Fibroblast of villous mesenchyme (primary cell): ENCODE measurements at regions not wholly inside any gene's neighbourhood (a gene's known extent, or its start where the extent isn't known, plus 50 kb on each side); places are given as distances from the start of the nearest gene placed in this dataset.

Experiments used
- DNase-seq: peaks from one replicate; pipeline ENCODE4 v3.0.0-alpha.2; 2010; ENCODE audit warnings: low read depth
- H3K4me3 ChIP-seq: 2 replicates; pipeline ENCODE4 v1.5.1; 2011; ENCODE audit warnings: low read depth, mild to moderate bottlenecking, low read length
- TF ChIP-seq, protein P1 (sequence below): IDR thresholded peaks from 2 replicates; pipeline ENCODE4 v1.5.1; 2012; ENCODE audit warnings: low read depth, mild to moderate bottlenecking, low read length; ENCODE audit not compliant: insufficient read depth

DNA sequence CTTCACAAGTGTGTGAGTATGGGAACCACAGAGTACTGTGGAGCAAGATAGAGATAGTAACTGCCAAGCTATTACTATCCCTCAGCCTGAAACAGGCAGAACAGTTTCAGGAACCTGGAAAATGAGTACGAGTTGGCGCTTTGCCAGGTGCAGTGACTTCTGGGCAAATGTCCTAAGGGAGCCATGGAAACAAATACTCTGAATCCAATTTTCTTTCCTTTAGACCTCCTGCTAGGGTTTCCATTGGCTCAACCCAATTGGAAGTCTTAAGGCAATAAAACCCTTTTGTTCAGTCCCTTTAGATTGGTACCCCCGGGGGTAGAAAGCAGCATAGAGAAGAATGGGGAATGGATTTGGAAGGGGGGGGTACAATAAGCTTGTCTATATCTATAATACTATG is 205.0 kb upstream of the EPHA7 start:
- no peak overlapping the region for H3K4me3 ChIP-seq
- TF ChIP-seq, protein P1, sequence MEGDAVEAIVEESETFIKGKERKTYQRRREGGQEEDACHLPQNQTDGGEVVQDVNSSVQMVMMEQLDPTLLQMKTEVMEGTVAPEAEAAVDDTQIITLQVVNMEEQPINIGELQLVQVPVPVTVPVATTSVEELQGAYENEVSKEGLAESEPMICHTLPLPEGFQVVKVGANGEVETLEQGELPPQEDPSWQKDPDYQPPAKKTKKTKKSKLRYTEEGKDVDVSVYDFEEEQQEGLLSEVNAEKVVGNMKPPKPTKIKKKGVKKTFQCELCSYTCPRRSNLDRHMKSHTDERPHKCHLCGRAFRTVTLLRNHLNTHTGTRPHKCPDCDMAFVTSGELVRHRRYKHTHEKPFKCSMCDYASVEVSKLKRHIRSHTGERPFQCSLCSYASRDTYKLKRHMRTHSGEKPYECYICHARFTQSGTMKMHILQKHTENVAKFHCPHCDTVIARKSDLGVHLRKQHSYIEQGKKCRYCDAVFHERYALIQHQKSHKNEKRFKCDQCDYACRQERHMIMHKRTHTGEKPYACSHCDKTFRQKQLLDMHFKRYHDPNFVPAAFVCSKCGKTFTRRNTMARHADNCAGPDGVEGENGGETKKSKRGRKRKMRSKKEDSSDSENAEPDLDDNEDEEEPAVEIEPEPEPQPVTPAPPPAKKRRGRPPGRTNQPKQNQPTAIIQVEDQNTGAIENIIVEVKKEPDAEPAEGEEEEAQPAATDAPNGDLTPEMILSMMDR, result no peak
- no peak for DNase-seq

DNA sequence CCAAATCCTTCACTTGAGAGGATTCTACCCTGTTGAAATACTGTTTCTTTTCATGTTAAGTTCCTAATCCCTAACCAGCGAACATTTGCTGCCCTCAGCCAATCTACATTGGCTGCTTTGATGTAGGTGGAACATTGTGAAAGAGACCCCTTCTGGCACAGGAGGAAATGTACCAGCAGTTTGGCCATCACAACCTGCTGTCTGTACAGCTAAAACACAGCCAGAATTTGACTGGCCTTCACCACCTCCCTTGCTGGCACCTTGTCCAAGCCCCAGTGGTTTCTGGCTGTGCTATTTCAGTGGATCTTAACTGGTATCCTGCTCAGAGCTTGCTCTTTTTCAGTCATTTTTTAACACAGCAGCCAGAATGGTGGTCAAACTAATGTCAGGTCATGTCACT is 202.1 kb upstream of the EPHA7 start:
- no peak overlapping the region for H3K4me3 ChIP-seq
- DNase-seq, result no peak
- TF ChIP-seq, protein P1, result no peak

DNA sequence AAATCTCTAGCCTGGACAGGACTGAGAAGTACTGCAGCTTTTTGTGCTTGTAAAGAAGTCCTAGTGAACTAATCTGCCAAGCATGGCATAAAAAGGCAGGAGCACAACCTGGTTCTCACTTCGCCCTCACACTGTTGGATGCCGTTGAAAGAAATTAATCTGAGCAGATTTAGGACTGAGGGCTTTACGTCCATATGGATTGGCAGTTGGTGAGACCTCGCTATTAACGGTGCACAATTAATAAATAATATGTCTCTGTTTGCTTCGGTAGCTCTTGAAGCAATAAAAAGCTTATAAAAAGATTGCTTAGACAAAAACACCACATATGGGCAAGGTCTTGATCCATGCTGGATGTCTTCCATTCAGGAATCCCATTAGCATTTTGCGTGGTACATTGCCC is 185.6 kb upstream of the EPHA7 start:
- DNase-seq, result no peak
- TF ChIP-seq, protein P1, result no peak
- no peak overlapping the region for H3K4me3 ChIP-seq

DNA sequence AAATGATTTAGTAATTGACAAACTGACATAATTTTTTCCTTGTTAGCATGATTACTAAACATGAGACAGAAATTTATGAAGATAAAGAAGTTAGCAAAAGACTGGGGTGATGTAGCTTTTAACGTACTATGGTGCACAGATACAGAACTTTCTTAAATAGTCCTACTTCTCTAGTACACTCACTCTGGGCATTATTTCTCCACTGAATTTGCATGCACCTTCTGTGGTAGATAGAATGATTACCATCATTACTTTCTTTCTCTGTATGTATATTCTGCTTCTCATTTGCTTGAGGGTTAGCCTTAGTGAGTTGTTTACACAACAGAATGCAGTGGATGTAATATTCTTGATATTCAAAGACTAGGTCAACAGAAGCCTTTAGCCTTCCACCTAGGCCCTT is 173.1 kb upstream of the EPHA7 start:
- no peak overlapping the region for H3K4me3 ChIP-seq
- TF ChIP-seq, protein P1, result no peak
- no peak for DNase-seq

DNA sequence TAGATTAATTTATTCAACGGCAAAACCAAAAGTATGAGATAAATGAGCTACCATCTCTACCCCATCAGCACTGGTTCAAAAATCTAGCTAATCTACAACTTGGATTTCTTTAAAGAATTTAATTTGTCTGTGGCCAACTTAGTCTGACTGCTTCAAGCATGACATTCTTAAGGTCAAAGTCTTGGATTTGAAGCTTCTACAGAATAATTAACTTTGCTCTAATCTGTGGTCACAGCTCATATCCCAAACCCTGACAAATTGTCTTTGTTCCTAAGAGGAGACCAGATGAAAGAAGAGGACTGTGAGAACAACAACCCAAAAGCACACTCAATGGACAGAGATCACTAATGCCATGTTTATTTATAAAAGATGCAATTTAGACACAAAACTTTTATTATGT is 166.9 kb upstream of the EPHA7 start:
- no peak for DNase-seq
- TF ChIP-seq, protein P1, result no peak
- no peak overlapping the region for H3K4me3 ChIP-seq

DNA sequence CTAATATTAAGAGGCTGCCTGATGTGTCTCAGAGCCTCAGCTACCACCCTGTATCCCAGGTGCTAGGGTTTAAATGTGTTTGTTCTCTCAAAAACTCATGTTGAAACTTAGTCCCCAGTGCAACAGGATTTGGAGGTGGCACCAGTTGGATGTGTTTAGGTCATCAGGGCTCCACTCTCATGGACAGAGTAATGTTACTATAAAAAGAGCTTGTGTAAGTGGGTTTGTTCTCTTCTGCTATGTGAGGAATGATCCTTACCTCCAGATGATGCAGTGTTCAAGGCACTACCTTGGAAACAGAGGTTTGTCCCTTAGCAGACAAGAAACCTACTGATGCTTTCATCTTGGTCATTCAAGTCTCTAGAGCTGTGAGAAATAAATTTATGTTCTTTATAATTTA is 164.9 kb upstream of the EPHA7 start:
- DNase-seq, result no peak
- TF ChIP-seq, protein P1, result no peak

DNA sequence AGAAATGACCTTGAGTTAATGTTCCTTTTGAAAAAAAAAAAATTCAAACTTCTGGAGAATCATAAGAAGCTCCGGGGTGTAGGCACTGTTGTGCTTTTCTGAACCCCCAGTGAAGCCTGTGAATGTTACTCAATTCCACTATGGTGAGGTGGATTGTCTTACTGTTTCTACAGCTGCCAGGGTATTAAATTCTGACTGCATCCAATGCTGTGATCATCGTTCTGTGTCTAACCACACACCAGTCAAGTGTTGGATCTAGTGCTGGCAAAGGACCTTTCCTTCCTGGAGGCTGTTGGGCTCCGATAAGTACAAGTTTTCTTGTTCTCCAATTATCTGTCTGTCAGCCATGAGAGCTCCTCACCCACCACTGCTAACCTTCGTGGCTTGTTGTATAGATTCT is 162.0 kb upstream of the EPHA7 start:
- H3K4me3 ChIP-seq, result no peak overlapping the region
- TF ChIP-seq, protein P1, result no peak
- no peak for DNase-seq

More for the DNA sequence above, 164.9 kb upstream of the EPHA7 start:
- H3K4me3 ChIP-seq, result no peak overlapping the region
